ENCODE measurements at regions not wholly inside any gene's neighbourhood (a gene's known extent, or its start where the extent isn't known, plus 50 kb on each side); places are given as distances from the start of the nearest gene placed in this dataset.

- intact Hi-C loops (cut with micrococcal nuclease), result no loop called here
Measured at GRCh38 chr10:128867210-128867609, 599.8 kb upstream of the MGMT start.

GRCh38 chr10:128867819-128868218, 599.2 kb upstream of the MGMT start:
- intact Hi-C loops (cut with micrococcal nuclease), result no loop called here

- intact Hi-C loops (cut with micrococcal nuclease), result no loop called here
Measured at GRCh38 chr10:128868481-128868880, 598.6 kb upstream of the MGMT start.

- intact Hi-C loops (cut with micrococcal nuclease), result no loop called here
Measured at GRCh38 chr10:128869101-128869749, 597.8 kb upstream of the MGMT start.

- intact Hi-C loops (cut with micrococcal nuclease), result no loop called here
Measured at GRCh38 chr10:128870830-128871597, 596.0 kb upstream of the MGMT start.

- intact Hi-C loops (cut with micrococcal nuclease), result no loop called here
Measured at GRCh38 chr10:128871671-128872231, 595.3 kb upstream of the MGMT start.

- intact Hi-C loops (cut with micrococcal nuclease), result no loop called here
Measured at GRCh38 chr10:128873411-128874054, 593.5 kb upstream of the MGMT start.

- intact Hi-C loops (cut with micrococcal nuclease), result no loop called here
Measured at GRCh38 chr10:128874331-128874730, 592.7 kb upstream of the MGMT start.

GRCh38 chr10:128875030-128875744, 591.9 kb upstream of the MGMT start:
- intact Hi-C loops (cut with micrococcal nuclease), result no loop called here

- intact Hi-C loops (cut with micrococcal nuclease), result no loop called here
Measured at GRCh38 chr10:128875956-128876736, 590.9 kb upstream of the MGMT start.

GRCh38 chr10:128877141-128877540, 589.9 kb upstream of the MGMT start:
- intact Hi-C loops (cut with micrococcal nuclease), result no loop called here

GRCh38 chr10:128877936-128878335, 589.1 kb upstream of the MGMT start:
- intact Hi-C loops (cut with micrococcal nuclease), result no loop called here

- intact Hi-C loops (cut with micrococcal nuclease), result no loop called here
Measured at GRCh38 chr10:128879030-128879429, 588.0 kb upstream of the MGMT start.

- intact Hi-C loops (cut with micrococcal nuclease), result no loop called here
Measured at GRCh38 chr10:128879441-128880140, 587.5 kb upstream of the MGMT start.

- intact Hi-C loops (cut with micrococcal nuclease), result no loop called here
Measured at GRCh38 chr10:128880159-128880725, 586.8 kb upstream of the MGMT start.

- intact Hi-C loops (cut with micrococcal nuclease), result no loop called here
Measured at GRCh38 chr10:128881086-128881485, 586.0 kb upstream of the MGMT start.

- intact Hi-C loops (cut with micrococcal nuclease), result no loop called here
Measured at GRCh38 chr10:128883231-128884032, 583.6 kb upstream of the MGMT start.

- intact Hi-C loops (cut with micrococcal nuclease), result no loop called here
Measured at GRCh38 chr10:128884033-128884425, 583.0 kb upstream of the MGMT start.

- intact Hi-C loops (cut with micrococcal nuclease), result no loop called here
Measured at GRCh38 chr10:128884496-128885072, 582.5 kb upstream of the MGMT start.
